ENCODE measurements at regions not wholly inside any gene's neighbourhood (a gene's known extent, or its start where the extent isn't known, plus 50 kb on each side); places are given as distances from the start of the nearest gene placed in this dataset.

- Mint-ChIP-seq H3K9me3 (peaks cover 0 to 15% (median 7%) of the 10 kb centered on the region in 6 donors), H3K4me3 (no peak overlapping the region), H3K27me3 (ENCODE audit: low read depth in 3 of 3) (peaks cover 0 to 2% (median 0%) of the 10 kb centered on the region in 3 donors), H3K36me3 (no peaks in the 10 kb centered on the region), H3K4me1 (no peaks in the 10 kb centered on the region), H3K27ac (no peak overlapping the region)
- no peak for DNase-seq
These were observed 349.5 kb downstream of the GXYLT1 start for GRCh38 chr12:41795051-41795600.

GRCh38 chr12:41794336-41794735 is 350.3 kb downstream of the GXYLT1 start:
- H3K27ac Mint-ChIP-seq: no peak overlapping the region
- H3K4me3 Mint-ChIP-seq: no peak overlapping the region
- peaks cover 0 to 2% (median 0%) of the 10 kb centered on the region in 3 donors for H3K27me3 Mint-ChIP-seq (ENCODE audit: low read depth in 3 of 3)
- DNase-seq: no peak
- peaks cover 0 to 18% (median 7%) of the 10 kb centered on the region in 6 donors for H3K9me3 Mint-ChIP-seq
- no peaks in the 10 kb centered on the region for H3K36me3 Mint-ChIP-seq
- H3K4me1 Mint-ChIP-seq: no peaks in the 10 kb centered on the region

GRCh38 chr12:41784957-41785356 is 359.7 kb downstream of the GXYLT1 start:
- Mint-ChIP-seq H3K4me1 (no peaks in the 10 kb centered on the region), H3K9me3 (peaks cover 0 to 10% (median 0%) of the 10 kb centered on the region in 6 donors), H3K4me3 (no peak overlapping the region), H3K27me3 (ENCODE audit: low read depth in 3 of 3) (peaks cover 0 to 2% (median 0%) of the 10 kb centered on the region in 3 donors), H3K27ac (no peak overlapping the region), H3K36me3 (no peaks in the 10 kb centered on the region)
- no peak for DNase-seq

- Mint-ChIP-seq H3K36me3 (no peaks in the 10 kb centered on the region), H3K27ac (no peak overlapping the region), H3K27me3 (ENCODE audit: low read depth in 3 of 3) (peaks cover 3 to 5% (median 3%) of the 10 kb centered on the region in 3 donors), H3K9me3 (peaks cover 0 to 3% (median under 1%) of the 10 kb centered on the region in 6 donors), H3K4me3 (no peak overlapping the region), H3K4me1 (no peaks in the 10 kb centered on the region)
- no peak for DNase-seq
These were observed 365.7 kb downstream of the GXYLT1 start for GRCh38 chr12:41778934-41779333.

- Mint-ChIP-seq H3K36me3 (no peaks in the 10 kb centered on the region), H3K4me3 (no peak overlapping the region), H3K27ac (no peak overlapping the region), H3K4me1 (no peaks in the 10 kb centered on the region), H3K27me3 (ENCODE audit: low read depth in 3 of 3) (peaks cover 3 to 6% (median 4%) of the 10 kb centered on the region in 3 donors), H3K9me3 (peaks cover 0 to 6% (median under 1%) of the 10 kb centered on the region in 6 donors)
- DNase-seq: no peak
These were observed 367.4 kb downstream of the GXYLT1 start for GRCh38 chr12:41777064-41777790.

GRCh38 chr12:41772478-41772877 is 372.2 kb downstream of the GXYLT1 start:
- Mint-ChIP-seq H3K9me3 (peaks cover 0 to 3% (median 0%) of the 10 kb centered on the region in 6 donors), H3K4me3 (no peak overlapping the region), H3K27me3 (ENCODE audit: low read depth in 3 of 3) (peaks cover 1 to 6% (median 5%) of the 10 kb centered on the region in 3 donors), H3K4me1 (no peaks in the 10 kb centered on the region), H3K27ac (no peak overlapping the region), H3K36me3 (no peaks in the 10 kb centered on the region)
- no peak for DNase-seq

GRCh38 chr12:41769810-41770209 is 374.9 kb downstream of the GXYLT1 start:
- Mint-ChIP-seq H3K27me3 (ENCODE audit: low read depth in 3 of 3) (peaks cover 1 to 5% (median 2%) of the 10 kb centered on the region in 3 donors), H3K36me3 (no peaks in the 10 kb centered on the region), H3K4me1 (no peaks in the 10 kb centered on the region), H3K27ac (no peak overlapping the region), H3K9me3 (peaks cover 0 to 3% (median 0%) of the 10 kb centered on the region in 6 donors), H3K4me3 (no peak overlapping the region)
- DNase-seq: no peak

GRCh38 chr12:41768456-41768855 is 376.2 kb downstream of the GXYLT1 start:
- H3K9me3 Mint-ChIP-seq: peaks cover 0 to 3% (median 0%) of the 10 kb centered on the region in 6 donors
- H3K27me3 Mint-ChIP-seq (ENCODE audit: low read depth in 3 of 3): peaks cover 0 to 2% (median 2%) of the 10 kb centered on the region in 3 donors
- H3K4me3 Mint-ChIP-seq: no peak overlapping the region
- H3K36me3 Mint-ChIP-seq: no peaks in the 10 kb centered on the region
- no peak for DNase-seq
- no peak overlapping the region for H3K27ac Mint-ChIP-seq
- H3K4me1 Mint-ChIP-seq: no peaks in the 10 kb centered on the region

- Mint-ChIP-seq H3K27me3 (ENCODE audit: low read depth in 3 of 3) (peaks cover 0 to 2% (median 2%) of the 10 kb centered on the region in 3 donors), H3K4me1 (no peaks in the 10 kb centered on the region), H3K4me3 (no peak overlapping the region), H3K36me3 (no peaks in the 10 kb centered on the region), H3K9me3 (peaks cover 0 to 6% (median 2%) of the 10 kb centered on the region in 6 donors), H3K27ac (no peak overlapping the region)
- no peak for DNase-seq
These were observed 382.0 kb downstream of the GXYLT1 start for GRCh38 chr12:41762691-41763090.

GRCh38 chr12:41745593-41745992 is 399.1 kb downstream of the GXYLT1 start:
- Mint-ChIP-seq H3K4me3 (no peak overlapping the region), H3K4me1 (no peaks in the 10 kb centered on the region), H3K36me3 (no peaks in the 10 kb centered on the region), H3K27me3 (ENCODE audit: low read depth in 3 of 3) (peaks cover 0 to 2% (median 0%) of the 10 kb centered on the region in 3 donors), H3K9me3 (peaks cover 0 to 9% (median 7%) of the 10 kb centered on the region in 6 donors), H3K27ac (no peak overlapping the region)
- no peak for DNase-seq

GRCh38 chr12:41743835-41744234 is 400.8 kb downstream of the GXYLT1 start:
- H3K4me1 Mint-ChIP-seq: no peaks in the 10 kb centered on the region
- H3K27ac Mint-ChIP-seq: no peak overlapping the region
- no peaks in the 10 kb centered on the region for H3K36me3 Mint-ChIP-seq
- peaks cover 0 to 2% (median 0%) of the 10 kb centered on the region in 3 donors for H3K27me3 Mint-ChIP-seq (ENCODE audit: low read depth in 3 of 3)
- H3K9me3 Mint-ChIP-seq: peaks cover 0 to 9% (median 3%) of the 10 kb centered on the region in 6 donors
- no peak for DNase-seq
- H3K4me3 Mint-ChIP-seq: no peak overlapping the region

- Mint-ChIP-seq H3K4me3 (no peak overlapping the region), H3K27me3 (ENCODE audit: low read depth in 3 of 3) (peaks cover 0 to 2% (median 0%) of the 10 kb centered on the region in 3 donors), H3K9me3 (peaks cover 0 to 5% (median under 1%) of the 10 kb centered on the region in 6 donors), H3K4me1 (no peaks in the 10 kb centered on the region), H3K27ac (no peak overlapping the region), H3K36me3 (no peaks in the 10 kb centered on the region)
- DNase-seq: no peak
These were observed 405.6 kb downstream of the GXYLT1 start for GRCh38 chr12:41739066-41739465.

- H3K36me3 Mint-ChIP-seq: no peaks in the 10 kb centered on the region
- H3K9me3 Mint-ChIP-seq: peaks cover 0 to 7% (median under 1%) of the 10 kb centered on the region in 6 donors
- no peaks in the 10 kb centered on the region for H3K4me1 Mint-ChIP-seq
- DNase-seq: no peak
- no peak overlapping the region for H3K4me3 Mint-ChIP-seq
- peaks cover 0 to 2% (median 2%) of the 10 kb centered on the region in 3 donors for H3K27me3 Mint-ChIP-seq (ENCODE audit: low read depth in 3 of 3)
- H3K27ac Mint-ChIP-seq: no peak overlapping the region
These were observed 407.3 kb downstream of the GXYLT1 start for GRCh38 chr12:41737423-41737822.

- Mint-ChIP-seq H3K27ac (no peak overlapping the region), H3K4me3 (no peak overlapping the region), H3K36me3 (no peaks in the 10 kb centered on the region), H3K27me3 (ENCODE audit: low read depth in 3 of 3) (peaks cover 0 to 3% (median 2%) of the 10 kb centered on the region in 3 donors), H3K4me1 (no peaks in the 10 kb centered on the region), H3K9me3 (peaks cover 0 to 6% (median under 1%) of the 10 kb centered on the region in 6 donors)
- DNase-seq: no peak
These were observed 408.2 kb downstream of the GXYLT1 start for GRCh38 chr12:41736436-41736835.
